ENCODE measurements at regions not wholly inside any gene's neighbourhood (a gene's known extent, or its start where the extent isn't known, plus 50 kb on each side); places are given as distances from the start of the nearest gene placed in this dataset.
"Not testable (repeated sequence)": the region's sequence is repeated elsewhere in the genome, so short reads cannot be mapped to it uniquely, and the experiment has no call there.

GRCh38 chr4:58359590-58359989 is 1249.4 kb upstream of the IGFBP7 start:
- no peak for DNase-seq

GRCh38 chr4:58357947-58358346 is 1247.8 kb upstream of the IGFBP7 start:
- no peak for DNase-seq

- no peak for DNase-seq
Measured at GRCh38 chr4:58325070-58325469, 1214.9 kb upstream of the IGFBP7 start.

- DNase-seq: no peak
Measured at GRCh38 chr4:58313444-58313843, 1203.3 kb upstream of the IGFBP7 start.

GRCh38 chr4:58303456-58303855 is 1193.3 kb upstream of the IGFBP7 start:
- DNase-seq: no peak

- DNase-seq: no peak
Measured at GRCh38 chr4:58301376-58301999, 1191.3 kb upstream of the IGFBP7 start.

GRCh38 chr4:58286335-58286734 is 1176.2 kb upstream of the IGFBP7 start:
- no peak for DNase-seq

GRCh38 chr4:58280928-58281327 is 1170.7 kb upstream of the IGFBP7 start:
- DNase-seq: not testable (repeated sequence)

- no peak for DNase-seq
Measured at GRCh38 chr4:58275856-58276255, 1165.7 kb upstream of the IGFBP7 start.

- DNase-seq: no peak
Measured at GRCh38 chr4:58274553-58274952, 1164.4 kb upstream of the IGFBP7 start.

GRCh38 chr4:58272311-58272710 is 1162.1 kb upstream of the IGFBP7 start:
- DNase-seq: no peak

GRCh38 chr4:58265734-58266133 is 1155.5 kb upstream of the IGFBP7 start:
- no peak for DNase-seq

GRCh38 chr4:58261526-58261925 is 1151.3 kb upstream of the IGFBP7 start:
- no peak for DNase-seq

GRCh38 chr4:58254291-58254690 is 1144.1 kb upstream of the IGFBP7 start:
- no peak for DNase-seq

GRCh38 chr4:58252656-58253055 is 1142.5 kb upstream of the IGFBP7 start:
- no peak for DNase-seq

- no peak for DNase-seq
Measured at GRCh38 chr4:58247792-58248191, 1137.6 kb upstream of the IGFBP7 start.

- DNase-seq: peak; percentile 4
Measured at GRCh38 chr4:58225460-58225859, 1115.3 kb upstream of the IGFBP7 start.

- no peak for DNase-seq
Measured at GRCh38 chr4:58219179-58219578, 1109.0 kb upstream of the IGFBP7 start.

- DNase-seq: no peak
Measured at GRCh38 chr4:58216461-58216860, 1106.3 kb upstream of the IGFBP7 start.

GRCh38 chr4:58214376-58214775 is 1104.2 kb upstream of the IGFBP7 start:
- DNase-seq: no peak

- no peak for DNase-seq
Measured at GRCh38 chr4:58209551-58209950, 1099.4 kb upstream of the IGFBP7 start.

GRCh38 chr4:58209001-58209400 is 1098.8 kb upstream of the IGFBP7 start:
- no peak for DNase-seq

- no peak for DNase-seq
Measured at GRCh38 chr4:58205446-58206235, 1095.5 kb upstream of the IGFBP7 start.

GRCh38 chr4:58192217-58192616 is 1082.0 kb upstream of the IGFBP7 start:
- no peak for DNase-seq

- DNase-seq: no peak
Measured at GRCh38 chr4:58191109-58191508, 1080.9 kb upstream of the IGFBP7 start.

All from NCI-H1092 treated with DMSO at 0.1 percent for 48 hours (cell line).